ENCODE measurements at regions not wholly inside any gene's neighbourhood (a gene's known extent, or its start where the extent isn't known, plus 50 kb on each side); places are given as distances from the start of the nearest gene placed in this dataset.

DNA sequence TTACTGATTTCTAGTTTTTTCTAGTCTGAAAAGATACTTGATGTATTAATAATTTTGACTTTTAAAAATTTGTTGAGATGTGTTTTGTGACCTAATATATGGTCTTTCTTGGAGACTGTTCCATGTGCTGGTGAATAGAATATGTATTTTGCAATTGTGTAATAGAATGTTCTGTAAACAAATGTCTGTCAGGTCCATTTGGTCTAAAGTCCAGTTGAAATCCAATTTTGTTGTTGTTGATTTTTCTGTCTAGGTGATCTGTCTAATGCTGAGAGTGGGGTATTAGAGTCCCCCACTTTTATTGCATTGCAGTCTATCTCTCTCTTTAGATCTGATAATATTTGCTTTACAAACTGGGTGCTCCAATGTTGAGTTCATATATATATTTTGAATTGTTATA lies 175.8 kb downstream of the RPAP3 start (continued):
- TF ChIP-seq, protein P1, sequence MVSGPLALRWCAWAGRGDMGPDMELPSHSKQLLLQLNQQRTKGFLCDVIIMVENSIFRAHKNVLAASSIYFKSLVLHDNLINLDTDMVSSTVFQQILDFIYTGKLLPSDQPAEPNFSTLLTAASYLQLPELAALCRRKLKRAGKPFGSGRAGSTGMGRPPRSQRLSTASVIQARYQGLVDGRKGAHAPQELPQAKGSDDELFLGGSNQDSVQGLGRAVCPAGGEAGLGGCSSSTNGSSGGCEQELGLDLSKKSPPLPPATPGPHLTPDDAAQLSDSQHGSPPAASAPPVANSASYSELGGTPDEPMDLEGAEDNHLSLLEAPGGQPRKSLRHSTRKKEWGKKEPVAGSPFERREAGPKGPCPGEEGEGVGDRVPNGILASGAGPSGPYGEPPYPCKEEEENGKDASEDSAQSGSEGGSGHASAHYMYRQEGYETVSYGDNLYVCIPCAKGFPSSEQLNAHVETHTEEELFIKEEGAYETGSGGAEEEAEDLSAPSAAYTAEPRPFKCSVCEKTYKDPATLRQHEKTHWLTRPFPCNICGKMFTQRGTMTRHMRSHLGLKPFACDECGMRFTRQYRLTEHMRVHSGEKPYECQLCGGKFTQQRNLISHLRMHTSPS (CRISPR knock-in tag; IDR thresholded peaks at IDR 0.05; ENCODE audit: low read depth): no peak
- TF ChIP-seq EZH2 (conservative IDR thresholded peaks at IDR 0.05; ENCODE audit: low read depth, low read length) (no peak), SP140L (CRISPR knock-in tag; IDR thresholded peaks at IDR 0.05; ENCODE audit: borderline replicate concordance) (no peak)
- TF ChIP-seq, protein P2, sequence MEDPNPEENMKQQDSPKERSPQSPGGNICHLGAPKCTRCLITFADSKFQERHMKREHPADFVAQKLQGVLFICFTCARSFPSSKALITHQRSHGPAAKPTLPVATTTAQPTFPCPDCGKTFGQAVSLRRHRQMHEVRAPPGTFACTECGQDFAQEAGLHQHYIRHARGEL (CRISPR knock-in tag; IDR thresholded peaks at IDR 0.05): no peak
- TF ChIP-seq, protein P3, sequence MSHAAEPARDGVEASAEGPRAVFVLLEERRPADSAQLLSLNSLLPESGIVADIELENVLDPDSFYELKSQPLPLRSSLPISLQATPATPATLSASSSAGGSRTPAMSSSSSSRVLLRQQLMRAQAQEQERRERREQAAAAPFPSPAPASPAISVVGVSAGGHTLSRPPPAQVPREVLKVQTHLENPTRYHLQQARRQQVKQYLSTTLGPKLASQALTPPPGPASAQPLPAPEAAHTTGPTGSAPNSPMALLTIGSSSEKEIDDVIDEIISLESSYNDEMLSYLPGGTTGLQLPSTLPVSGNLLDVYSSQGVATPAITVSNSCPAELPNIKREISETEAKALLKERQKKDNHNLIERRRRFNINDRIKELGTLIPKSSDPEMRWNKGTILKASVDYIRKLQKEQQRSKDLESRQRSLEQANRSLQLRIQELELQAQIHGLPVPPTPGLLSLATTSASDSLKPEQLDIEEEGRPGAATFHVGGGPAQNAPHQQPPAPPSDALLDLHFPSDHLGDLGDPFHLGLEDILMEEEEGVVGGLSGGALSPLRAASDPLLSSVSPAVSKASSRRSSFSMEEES (CRISPR knock-in tag; IDR thresholded peaks at IDR 0.05): no peak

DNA sequence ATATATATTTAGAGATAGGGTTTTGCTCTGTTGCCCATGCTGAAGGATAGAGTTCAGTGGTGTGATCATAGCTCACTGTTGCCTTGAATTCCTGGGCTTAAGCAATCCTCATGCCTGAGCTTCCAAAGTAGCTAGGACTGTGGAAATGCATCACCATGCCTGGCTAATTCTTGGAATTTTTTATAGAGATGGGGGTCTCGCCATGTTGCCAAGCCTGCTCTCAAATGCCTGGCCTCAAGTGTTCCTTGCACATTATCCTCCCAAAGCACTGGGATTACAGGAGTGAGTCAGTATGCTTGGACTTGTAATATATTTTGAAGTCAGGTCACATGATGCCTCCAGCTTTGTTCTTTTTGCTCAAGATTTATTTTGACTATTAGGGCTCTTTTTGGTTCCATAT lies 178.0 kb downstream of the RPAP3 start:
- Histone ChIP-seq H2AFZ (ENCODE audit: low read length) (no peak overlapping the region), H3K4me2 (ENCODE audit: low read depth, low read length) (no peak overlapping the region), H3K27ac (ENCODE audit: extremely low read length, insufficient read depth, low read length) (no peak overlapping the region), H3K4me3 (replicated peaks in 1 of 3; ENCODE audit: insufficient read depth in 1 of 3, low read depth in 2 of 3, low read length in 3 of 3) (no peak overlapping the region), H3K36me3 (replicated peaks in 1 of 2; ENCODE audit: control insufficient read depth in 1 of 2, insufficient read depth in 2 of 2, low read length in 2 of 2) (no peaks in the 10 kb centered on the region), H3K9me3 (ENCODE audit: low read length) (peaks cover 11% of the 10 kb centered on the region), H3K9ac (ENCODE audit: insufficient read depth, low read depth, low read length) (no peak overlapping the region), H3K79me2 (ENCODE audit: insufficient read depth, low read length) (no peaks in the 10 kb centered on the region), H4K20me1 (ENCODE audit: insufficient read depth, low read length) (no peaks in the 10 kb centered on the region), H3K4me1 (ENCODE audit: insufficient read depth, low read length) (no peaks in the 10 kb centered on the region), H3K27me3 (ENCODE audit: control insufficient read depth in 1 of 2, insufficient read depth in 2 of 2, low read length in 2 of 2) (no peaks in the 10 kb centered on the region)
- intact Hi-C loops (cut with micrococcal nuclease; ENCODE audit: unreplicated experiment) (no loop called here), in situ Hi-C loops (cut with HindIII; ENCODE audit: extremely low pct_ligation_motif_present, low pct_unique_long_range_greater_than_20kb) (no loop called here)
- POLR2A ChIA-PET: no interaction called here
- 11% methylated on average over 1 of the region's 1 CpG for WGBS (ENCODE audit: low lambda C conversion rate)
- FAIRE-seq (no peak), ATAC-seq (no peak), DNase-seq (ENCODE audit: low spot score) (no peak)
- CTCF ChIA-PET (ENCODE audit: low intra/inter-chr PET ratio, low total read pairs): no interaction called here
- no TSS peak for BruUV-seq (replicated peaks)
- TF ChIP-seq ZNF101 (CRISPR knock-in tag; IDR thresholded peaks at IDR 0.05; ENCODE audit: borderline replicate concordance, low read depth) (no peak), SSRP1 (CRISPR knock-in tag; IDR thresholded peaks at IDR 0.05) (no peak), ZNF616 (CRISPR knock-in tag; IDR thresholded peaks at IDR 0.05; ENCODE audit: low read depth) (no peak)

Measured in HepG2 (cell line).